ENCODE measurements at regions not wholly inside any gene's neighbourhood (a gene's known extent, or its start where the extent isn't known, plus 50 kb on each side); places are given as distances from the start of the nearest gene placed in this dataset.
"Not testable (repeated sequence)": the region's sequence is repeated elsewhere in the genome, so short reads cannot be mapped to it uniquely, and the experiment has no call there.

DNA sequence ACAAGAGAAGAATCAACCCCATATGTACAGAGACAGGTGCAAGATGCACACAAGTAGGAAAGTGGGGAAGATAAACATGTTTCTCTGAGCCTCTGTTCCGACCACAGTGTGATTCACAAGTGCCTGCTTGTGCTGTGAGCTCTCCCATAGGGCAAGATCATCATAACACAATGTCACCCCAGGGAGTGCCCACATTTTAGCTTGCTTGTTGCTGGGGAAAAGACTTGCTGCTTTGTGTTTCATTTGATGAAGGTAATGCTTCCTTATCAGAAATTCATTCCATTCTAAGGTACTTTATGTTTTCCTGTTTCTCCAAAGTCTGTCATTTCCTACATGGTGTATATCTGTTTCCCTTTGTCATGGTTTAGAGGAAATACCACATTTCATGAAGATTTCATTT, 304.5 kb upstream of the DIPK2B start:
- no peak for DNase-seq (ENCODE audit: low read depth, low spot score)

DNA sequence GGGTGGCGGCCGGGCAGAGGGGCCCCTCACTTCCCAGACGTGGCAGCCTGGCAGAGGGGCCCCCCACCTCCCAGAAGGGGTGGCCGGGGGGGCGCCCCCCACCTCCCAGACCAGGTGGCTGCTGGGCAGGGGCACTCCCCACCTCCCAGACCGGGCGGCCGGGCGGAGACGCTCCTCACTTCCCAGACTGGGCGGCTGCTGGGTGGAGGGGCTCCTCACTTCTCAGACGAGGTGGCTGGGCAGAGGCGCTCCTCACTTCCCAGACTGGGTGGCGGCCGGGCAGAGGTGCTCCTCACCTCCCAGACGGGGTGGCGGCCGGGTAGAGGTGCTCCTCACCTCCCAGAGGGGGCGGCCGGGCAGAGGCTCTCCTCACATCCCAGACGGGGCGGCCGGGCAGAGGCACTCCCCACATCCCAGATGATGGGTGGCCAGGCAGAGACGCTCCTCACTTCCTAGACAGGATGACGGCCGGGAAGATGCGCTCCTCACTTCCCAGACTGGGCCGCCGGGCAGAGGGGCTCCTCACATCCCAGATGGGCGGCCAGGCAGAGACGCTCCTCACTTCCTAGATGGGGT, 303.2 kb upstream of the DIPK2B start:
- not testable (repeated sequence) for DNase-seq (ENCODE audit: low read depth, low spot score)

DNA sequence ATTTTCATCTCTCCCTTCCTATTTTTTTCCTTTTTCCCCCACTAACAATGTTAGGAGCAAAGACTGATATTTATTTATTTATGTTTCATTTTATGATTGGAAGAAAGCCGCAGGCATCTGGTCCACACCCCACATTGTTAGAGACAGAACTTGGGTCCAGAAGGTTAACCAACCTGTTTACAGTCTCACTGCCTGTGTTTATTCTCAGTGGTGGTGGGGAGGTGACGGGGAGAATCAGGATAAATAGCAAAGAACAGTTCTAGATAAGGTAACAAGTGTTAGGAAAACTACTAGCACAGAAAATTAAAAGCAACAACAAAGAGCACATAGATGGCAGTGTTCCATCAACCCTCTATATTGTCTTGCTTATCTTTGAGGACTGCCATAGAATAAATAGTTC, 301.7 kb upstream of the DIPK2B start:
- DNase-seq (ENCODE audit: low read depth, low spot score) = no peak

DNA sequence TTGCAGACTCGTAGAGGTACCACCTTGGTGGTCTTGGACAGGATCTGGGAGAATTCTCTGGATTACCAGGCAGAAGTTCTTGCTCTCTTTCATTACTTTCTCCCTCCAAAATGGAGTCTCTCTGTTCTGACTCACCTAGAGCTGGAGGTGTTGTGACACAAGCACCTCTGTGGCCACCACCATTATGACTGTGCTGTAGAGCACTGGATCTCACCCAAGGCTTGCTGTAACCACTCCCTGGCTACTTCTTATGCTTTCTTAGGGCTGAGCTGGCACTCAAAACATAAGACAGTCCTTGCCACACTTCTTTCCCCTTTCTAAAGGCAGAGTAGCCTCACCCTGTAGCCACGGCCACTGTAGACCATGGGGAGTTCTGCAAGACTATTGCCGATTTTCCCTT, 296.6 kb upstream of the DIPK2B start:
- DNase-seq (ENCODE audit: low read depth, low spot score) = no peak

DNA sequence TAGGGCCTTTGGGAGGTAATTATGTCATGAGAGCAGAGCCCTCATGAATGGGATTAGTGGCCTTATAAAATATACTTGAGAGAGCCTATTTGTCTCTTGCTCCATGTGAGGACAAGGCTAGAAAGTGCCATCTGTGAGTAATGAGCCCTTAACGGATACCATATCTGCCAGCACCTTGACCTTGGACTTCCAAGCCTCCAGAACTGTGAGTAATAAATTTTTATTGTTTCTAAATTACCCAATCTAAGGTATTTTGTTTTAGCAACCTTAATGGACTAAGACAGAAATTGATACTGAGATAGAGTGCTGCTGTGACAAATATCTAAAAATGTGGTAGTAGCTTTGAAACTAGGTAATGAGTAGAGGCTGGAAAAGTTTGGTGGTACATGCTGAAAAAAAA, 285.0 kb upstream of the DIPK2B start:
- no peak for DNase-seq (ENCODE audit: low read depth, low spot score)

DNA sequence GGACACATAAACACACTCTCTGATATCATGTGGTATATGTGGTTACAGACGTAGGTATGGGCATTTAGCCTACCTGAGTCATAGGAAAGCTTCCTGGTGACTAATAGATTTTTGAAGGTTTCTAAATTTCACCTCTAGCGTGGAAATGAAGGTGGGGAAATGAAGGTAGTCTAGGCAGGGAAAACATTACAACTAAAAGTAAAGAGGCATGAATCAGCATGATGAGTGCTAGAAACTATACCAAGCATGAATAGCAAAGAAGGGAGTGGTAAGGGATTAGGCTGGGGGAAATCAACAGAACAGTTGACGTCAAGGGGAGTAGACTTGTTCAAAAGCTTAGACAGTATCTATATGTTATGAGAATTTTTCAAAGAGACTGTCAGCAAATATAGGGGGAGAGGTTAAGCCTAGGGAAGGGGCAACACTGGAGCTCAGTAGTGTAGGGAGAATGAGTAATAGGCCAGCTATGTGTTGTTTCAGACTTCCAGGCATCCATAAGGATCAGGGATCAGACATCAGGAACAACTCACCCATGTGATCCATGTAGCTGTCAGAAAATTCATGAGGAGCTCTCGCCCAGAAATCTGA, 279.3 kb upstream of the DIPK2B start:
- no peak for DNase-seq (ENCODE audit: low read depth, low spot score)

DNA sequence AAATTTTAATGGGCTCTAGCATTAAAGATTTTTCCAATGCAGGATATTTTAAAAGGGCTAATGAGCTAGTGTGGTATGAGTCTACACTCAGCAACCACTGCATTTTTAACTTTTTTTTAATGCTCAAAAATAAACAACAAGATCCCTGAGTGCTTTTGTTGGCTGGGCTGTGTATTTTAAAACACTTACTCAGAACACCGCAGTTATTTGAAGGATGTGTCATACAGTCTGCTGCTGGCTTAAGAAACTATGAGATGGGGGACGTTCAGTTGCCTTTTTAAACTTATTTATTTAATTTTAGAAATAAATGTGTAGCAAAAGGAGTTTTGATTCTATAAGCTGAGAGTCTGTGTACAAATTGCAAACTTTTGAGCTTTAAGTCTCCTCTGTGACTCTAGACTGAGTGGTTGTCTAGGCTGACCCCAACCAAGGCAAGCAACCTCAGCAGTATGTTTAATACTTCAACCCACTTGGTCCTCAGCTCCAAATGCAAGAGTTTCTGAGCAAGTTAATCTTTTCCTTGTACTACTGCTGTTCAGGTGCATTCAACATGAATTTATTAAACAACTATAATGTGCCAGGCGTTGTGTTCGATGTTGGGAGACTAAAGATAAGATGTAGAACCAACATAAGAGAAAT, 278.6 kb upstream of the DIPK2B start:
- DNase-seq (ENCODE audit: low read depth, low spot score) = no peak

DNA sequence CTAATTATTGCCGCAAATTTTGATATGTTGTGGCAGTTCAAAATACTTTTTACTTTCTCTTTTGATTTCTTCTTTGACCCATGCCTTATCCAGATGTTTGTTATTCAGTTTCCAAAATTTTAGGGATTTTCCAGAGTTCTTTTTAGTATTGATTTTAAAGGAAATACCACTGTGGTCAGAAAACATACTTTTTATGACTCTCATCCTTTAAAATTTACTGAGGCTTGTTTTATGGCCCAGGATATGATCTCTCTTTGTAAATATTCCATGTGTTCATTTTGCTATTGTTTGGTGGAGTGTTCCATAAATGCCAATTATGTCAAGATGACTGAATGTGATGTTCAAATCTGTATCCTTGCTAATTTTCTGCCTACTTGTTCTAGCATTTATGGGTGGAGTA, 272.3 kb upstream of the DIPK2B start:
- no peak for DNase-seq (ENCODE audit: low read depth, low spot score)

DNA sequence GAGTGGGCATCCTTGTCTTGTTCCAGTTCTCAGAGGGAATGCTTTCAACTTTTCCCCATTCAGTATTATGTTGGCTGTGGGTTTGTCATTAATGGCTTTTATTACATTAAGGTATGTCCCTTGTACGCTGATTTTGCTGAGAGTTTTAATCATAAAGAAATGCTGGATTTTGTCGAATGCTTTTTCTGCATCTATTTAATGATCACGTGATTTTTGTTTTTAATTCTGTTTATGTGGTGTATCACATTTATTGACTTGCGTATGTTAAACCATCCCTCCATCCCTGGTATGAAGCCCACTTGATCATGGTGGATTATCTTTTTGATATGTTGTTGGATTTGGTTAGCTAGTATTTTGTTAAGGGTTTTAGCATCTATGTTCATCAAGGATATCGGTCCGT, 266.9 kb upstream of the DIPK2B start:
- DNase-seq (ENCODE audit: low read depth, low spot score) = not testable (repeated sequence)

DNA sequence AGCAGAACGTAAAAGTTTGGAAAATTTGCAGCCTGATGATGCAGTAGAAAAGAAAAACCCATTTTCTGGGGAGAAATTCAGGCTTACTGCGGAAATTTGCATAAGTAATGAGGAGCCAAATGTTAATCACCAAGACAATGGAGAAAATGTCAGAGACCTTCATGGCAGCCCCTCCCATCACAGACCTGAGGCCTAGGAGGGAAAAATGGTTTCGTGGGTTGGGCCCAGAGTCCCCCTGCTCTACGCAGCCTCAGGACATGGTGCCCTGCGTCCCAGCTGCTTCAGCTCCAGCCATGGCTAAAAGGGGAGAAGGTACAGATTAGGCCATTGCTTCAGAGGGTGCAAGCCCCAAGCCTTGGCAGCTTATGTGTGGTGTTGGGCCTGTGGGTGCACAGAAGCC, 255.1 kb upstream of the DIPK2B start:
- not testable (repeated sequence) for DNase-seq (ENCODE audit: low read depth, low spot score)

DNA sequence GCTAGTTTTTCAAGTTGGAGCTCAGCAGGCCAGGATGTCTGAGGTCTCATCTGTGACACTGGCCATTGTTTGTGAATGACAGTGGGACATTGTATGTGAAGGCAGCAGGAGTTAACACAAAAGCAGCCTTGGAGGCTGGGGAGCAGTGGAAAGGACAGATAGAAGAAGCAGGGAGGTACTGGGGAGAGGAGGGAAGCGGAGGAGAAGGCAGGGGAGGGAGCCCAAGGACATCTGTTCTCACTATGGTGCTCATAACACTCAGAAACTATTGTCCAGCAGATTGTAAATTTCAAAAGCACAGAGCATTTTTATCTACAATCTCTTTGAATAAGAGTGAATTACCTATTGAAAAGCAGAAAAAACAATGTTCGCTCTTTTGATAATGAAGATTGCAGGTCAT, 253.6 kb upstream of the DIPK2B start:
- no peak for DNase-seq (ENCODE audit: low read depth, low spot score)

DNA sequence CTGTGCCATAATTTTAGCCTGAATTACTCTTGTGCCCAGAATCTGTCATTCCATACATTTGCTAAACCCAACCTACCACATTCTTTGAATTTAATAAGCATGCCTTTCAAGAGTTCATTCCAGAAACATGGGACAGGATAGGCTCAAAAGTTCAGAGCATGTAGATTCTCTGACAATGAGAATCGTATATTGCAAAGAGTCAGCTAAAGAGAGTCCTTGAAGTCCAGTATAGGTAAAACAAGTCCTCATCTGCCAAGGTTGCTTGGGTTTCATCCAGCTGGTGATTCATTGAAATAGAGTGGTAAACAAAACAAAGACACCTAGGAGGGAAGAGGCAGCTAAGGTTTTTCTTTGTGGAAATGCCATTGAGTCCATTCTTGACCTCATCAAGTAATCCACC, 249.3 kb upstream of the DIPK2B start:
- no peak for DNase-seq (ENCODE audit: low read depth, low spot score)

DNA sequence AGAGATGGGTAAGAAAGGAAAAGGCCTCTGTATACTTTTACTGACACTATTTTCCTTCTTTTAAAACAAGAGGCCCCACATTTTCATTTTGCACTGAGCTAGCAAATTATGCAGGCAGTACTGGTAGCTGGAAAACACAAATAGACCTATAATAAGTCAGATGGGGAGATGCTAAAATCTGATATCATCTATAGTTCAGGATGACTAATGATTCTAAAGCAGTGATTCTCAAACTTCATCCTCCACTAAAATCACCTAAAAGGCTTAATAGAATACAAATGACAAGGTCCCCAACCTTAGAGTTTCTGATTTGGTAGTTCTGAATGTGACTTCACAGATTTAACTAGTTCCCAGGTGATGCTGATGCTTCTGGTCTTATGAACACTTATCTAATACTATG, 247.3 kb upstream of the DIPK2B start:
- DNase-seq (ENCODE audit: low read depth, low spot score) = no peak

DNA sequence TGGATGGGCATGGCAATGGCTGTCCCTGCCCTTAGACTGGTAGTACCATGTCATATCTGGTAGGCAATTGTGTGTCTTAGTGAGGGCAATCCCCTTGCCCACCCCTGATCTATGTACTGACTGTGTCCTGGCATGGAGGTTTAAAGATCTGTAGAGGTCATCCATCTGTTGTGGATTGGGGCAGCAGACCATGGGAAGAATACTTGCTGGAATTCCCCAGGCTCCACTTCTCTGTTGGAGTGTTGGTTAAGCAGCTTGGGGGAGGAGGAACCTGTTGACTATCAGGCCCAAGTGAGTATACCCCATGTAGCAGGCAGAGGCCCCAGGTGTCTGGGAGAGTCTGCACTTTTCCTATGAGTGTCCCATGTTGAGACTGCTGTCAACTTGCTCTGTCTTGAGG, 246.7 kb upstream of the DIPK2B start:
- no peak for DNase-seq (ENCODE audit: low read depth, low spot score)

DNA sequence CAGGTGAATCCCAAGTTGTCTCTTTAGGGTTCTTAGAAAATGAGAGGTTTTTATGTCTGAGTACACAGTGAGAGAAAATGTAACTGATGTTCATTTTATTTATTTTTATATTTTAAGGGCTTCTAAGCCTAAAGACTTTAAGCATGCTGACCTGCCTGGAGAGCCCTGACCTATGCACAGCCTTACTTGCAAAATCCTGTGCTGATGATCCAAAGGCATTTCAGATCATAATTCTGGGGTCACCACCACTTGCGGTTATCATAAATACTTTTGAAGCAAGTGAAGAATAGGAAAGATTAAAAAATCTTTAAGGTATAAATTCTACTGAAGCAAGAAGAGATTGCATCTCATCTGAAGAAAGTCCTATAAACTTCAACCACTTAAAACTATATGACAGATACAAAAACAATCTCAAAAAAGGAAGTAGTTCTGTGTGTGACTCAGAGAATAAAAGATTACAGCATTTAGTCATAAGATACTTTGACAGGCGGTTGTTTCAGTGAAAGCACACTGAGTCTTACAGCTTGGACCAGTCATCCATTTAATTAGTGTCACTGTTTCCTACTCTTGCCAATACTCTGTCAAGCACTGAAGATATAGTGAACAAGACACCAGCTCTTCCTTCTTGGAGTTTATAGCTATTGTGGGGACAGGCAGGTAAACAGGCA, 245.2 kb upstream of the DIPK2B start:
- DNase-seq (ENCODE audit: low read depth, low spot score) = no peak

DNA sequence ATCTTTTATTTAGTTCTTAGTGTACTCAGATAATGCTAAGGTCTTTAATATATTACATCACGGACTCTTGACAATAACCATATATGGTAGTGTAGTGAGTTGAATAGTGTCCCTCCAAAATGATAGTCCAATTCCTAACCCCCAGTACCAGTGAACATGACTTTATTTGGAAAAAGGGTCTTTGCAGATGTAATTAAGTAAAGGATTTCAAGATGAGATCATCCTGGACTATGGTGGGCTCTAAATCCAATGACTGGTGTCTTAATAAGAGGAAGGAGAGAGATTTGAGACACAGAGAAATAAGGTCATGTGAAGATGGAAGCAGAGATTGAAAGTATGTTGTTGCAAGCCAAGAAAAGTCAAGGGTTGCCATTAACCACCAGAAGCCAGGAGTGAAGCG, 236.5 kb upstream of the DIPK2B start:
- DNase-seq (ENCODE audit: low read depth, low spot score) = no peak

DNA sequence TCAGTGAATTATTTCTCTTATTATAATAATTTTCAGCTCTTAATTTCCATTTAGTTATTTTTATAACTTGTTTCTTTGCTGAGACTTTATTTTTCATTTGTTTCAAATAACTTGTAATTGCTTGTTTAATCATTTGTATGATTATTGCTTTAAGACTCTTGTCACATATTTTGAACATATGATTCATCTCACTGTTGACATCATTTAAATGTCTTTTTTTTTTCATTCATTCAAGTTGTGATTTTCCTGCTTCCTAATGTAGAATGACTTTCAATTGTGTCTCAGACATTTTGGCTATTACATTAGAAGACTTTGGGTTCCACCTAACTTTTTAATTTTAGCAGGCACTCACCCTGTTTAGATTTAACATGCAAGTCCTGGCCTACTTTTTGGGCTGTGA, 234.8 kb upstream of the DIPK2B start:
- no peak for DNase-seq (ENCODE audit: low read depth, low spot score)

DNA sequence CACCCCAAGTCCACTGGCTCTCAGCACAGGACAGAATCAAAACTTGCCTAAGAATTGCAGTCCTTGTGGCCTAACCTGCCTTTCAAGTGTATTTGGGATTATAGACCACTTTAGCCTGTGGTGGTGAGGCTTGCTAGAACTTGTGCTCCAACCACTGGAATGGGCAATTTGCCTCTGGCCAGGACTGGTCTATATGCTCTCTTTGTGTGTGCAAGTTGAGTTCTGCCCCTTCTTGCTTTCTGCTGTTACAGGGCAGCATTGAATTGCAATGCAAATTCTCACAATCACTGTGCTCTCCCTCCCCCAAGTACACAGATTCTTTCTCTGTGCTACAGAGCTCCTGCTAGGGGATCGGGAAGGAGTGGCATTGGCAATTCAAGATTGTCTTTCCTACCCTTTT, 233.6 kb upstream of the DIPK2B start:
- DNase-seq (ENCODE audit: low read depth, low spot score) = no peak

DNA sequence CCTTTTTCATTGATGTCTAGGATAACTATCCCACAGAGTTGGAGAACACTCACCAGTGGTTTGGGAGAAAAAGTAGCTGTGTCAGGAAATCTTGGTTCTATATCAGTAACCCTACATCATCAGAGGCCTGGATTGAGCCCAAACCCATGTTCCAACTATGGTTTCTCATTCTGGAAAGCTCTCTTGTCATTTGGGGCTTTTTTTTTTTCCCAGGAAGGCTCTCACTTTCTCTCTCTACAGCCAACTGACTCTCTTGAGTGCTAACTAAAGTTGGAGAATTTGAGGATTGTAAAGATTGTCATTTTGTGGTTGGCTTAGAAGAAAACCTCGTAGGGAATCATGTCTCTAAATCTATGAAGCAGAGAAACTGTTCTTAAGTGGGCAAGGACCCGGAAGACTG, 228.2 kb upstream of the DIPK2B start:
- no peak for DNase-seq (ENCODE audit: low read depth, low spot score)

DNA sequence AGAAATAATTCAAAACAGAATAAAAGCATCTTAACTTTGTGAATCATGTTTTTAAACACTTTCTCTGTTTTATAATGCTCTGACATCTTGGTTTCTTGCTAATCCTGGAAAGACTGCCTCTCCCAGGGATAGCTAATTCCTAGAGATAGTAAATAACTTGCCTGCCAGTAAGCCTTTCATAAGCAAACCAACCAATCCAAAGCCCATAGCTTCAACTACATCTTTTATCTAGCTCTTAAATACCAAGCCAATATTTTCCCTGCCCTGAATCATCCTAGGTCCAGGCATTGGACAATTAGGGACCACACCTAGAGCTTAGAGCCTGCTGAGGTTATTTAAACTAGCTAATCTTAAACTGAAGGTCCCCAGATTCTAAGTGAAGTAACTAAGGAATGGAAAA, 223.7 kb upstream of the DIPK2B start:
- DNase-seq (ENCODE audit: low read depth, low spot score) = no peak

DNA sequence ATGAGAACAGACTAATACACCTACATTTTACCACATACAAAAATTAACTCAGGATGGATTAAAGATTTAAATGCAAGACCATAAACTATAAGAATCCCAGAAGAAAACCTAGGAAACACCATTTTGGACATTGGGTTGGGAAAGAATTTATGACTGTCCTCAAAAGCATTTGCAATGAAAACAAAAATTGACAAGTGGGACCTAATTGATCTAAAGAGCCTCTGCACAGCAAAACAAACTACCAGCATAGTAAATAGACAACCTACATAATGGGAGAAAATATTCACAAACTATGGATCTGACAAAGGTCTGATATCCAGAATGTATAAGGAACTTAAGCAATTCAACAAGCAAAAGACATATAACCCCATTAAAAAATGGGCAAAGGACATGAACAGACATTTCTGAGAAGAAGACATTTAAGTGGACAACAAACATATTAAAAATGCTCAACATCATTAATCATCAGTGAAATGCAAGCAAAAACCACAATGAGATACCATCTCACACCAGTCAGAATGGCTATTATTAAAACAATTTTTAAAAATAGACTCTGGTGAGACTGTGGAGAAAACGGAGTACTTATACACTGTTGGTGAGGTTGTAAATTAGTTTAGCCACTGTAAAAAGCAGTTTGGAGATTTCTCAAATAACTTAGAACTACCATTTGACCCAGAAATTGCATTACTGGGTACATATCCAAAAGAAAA, 221.7 kb upstream of the DIPK2B start:
- DNase-seq (ENCODE audit: low read depth, low spot score) = no peak

DNA sequence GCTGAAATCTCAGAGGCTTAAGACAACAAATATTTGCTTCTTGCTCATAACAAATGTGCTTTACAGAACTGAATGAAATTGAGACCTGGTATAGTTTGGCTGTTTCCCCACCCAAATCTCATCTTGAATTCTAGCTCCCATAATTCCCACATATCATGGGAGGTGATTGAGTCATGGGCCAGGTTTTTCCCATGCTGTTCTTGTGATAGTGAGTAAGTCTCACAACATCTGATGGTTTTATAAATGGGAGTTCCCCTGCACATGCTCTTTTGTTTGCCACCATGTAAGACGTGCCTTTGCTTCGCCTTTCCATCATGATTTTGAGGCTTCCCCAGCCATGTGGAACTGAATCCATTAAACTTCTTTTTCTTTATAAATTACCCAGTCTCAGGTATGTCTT, 221.1 kb upstream of the DIPK2B start:
- DNase-seq (ENCODE audit: low read depth, low spot score) = no peak

DNA sequence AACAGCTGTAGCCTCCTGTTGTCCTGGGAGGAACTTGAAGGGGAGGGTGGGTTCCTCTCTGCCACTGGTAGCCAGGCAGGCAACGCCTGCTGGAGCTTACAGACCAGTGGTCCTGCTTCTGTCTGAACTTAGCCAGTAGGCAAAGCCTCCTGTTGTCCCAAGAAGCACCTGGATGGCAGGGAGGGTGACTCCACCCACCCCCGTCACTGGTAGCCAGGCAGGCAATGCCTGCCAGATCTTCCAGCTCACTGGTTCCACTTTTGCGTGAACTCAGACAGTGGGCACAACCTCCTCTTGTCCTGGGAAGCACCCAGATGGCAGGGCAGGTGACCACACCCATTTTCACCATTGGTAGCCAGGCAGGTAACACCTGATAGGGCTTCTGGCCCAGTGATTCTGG, 203.5 kb upstream of the DIPK2B start:
- DNase-seq (ENCODE audit: low read depth, low spot score) = no peak
